GM12865 (cell line): ENCODE measurements at regions not wholly inside any gene's neighbourhood (a gene's known extent, or its start where the extent isn't known, plus 50 kb on each side); places are given as distances from the start of the nearest gene placed in this dataset.

Source experiments
- DNase-seq: peaks from one replicate; pipeline ENCODE4 v3.0.0; 2010; ENCODE audit warnings: low read depth
- H3K4me3 ChIP-seq: 2 replicates; pipeline ENCODE4 v1.5.1; 2011; ENCODE audit warnings: mild to moderate bottlenecking, low read depth, low read length, control low read depth
- CTCF ChIP-seq: IDR thresholded peaks from 2 replicates; pipeline ENCODE4 v1.5.1; 2011; ENCODE audit warnings: low read length, control low read depth, low read depth, inconsistent platforms; ENCODE audit not compliant: insufficient read depth; ENCODE audit errors: missing control alignments

DNA sequence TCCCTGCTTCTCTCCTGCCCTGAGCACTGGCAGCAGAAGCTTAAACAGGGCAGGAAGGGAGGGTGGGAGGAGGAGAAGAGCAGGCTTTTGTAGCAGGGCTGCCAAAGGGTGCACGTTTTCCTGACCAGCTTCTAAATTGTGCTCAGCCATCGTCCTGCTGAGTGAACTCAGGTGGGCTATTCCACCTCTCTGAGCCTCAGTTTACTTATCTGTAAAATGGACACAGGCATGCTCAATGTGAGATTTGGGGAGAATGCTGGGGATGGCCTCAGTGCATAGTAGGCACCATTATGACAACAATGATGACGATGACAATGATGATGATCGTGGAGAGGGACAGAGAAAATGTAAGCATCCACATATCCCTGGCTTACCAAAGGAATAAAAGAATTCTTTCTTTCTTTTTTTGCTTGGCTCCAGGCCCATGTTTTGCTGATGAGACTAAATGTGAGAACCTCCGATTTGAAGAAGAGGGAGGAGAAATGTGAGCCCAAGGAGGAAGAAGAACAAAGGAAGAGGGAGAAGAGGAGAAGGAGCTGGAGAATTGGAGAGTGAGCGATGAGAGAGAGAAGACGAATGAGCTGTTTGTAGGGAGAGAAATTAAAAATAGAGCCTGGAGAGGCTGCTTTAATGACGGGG lies 105.5 kb upstream of the MYL2 start:
- no peak overlapping the region for H3K4me3 ChIP-seq
- TF ChIP-seq CTCF: no peak
- no peak for DNase-seq

GRCh38 chr12:111025301-111025700 lies 104.9 kb upstream of the MYL2 start:
- TF ChIP-seq CTCF: no peak
- no peak for DNase-seq
- H3K4me3 ChIP-seq: no peak overlapping the region

- TF ChIP-seq CTCF: peak; percentile 76
- DNase-seq: peak; percentile 50
- no peak overlapping the region for H3K4me3 ChIP-seq
Measured at GRCh38 chr12:111024205-111024801, 103.9 kb upstream of the MYL2 start.

- TF ChIP-seq CTCF: no peak
- H3K4me3 ChIP-seq: no peak overlapping the region
- DNase-seq: no peak
Measured at GRCh38 chr12:111022386-111022785, 102.0 kb upstream of the MYL2 start.

DNA sequence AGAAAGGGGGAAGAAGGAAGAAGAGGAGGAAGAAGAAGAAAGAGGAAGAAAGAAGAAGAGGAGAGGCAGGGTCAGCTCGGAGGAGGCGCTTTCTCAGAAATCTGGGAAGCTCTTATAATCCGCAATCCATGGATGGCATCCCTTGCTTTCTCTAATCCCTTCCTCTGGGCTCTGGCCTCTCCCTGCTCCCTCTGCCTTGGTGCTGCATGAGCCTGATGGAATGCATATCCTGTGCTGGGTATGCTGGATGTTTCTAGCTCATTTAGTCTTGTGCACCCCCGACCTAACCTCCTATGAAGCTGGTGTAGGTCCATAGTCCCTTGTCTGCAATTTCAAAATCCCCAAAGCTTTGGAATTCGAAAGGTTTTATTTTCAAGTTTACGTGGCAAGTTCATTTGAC lies 94.2 kb upstream of the MYL2 start:
- H3K4me3 ChIP-seq: no peak overlapping the region
- no peak for DNase-seq
- TF ChIP-seq CTCF: no peak

GRCh38 chr12:111012918-111013317 lies 92.5 kb upstream of the MYL2 start:
- DNase-seq: no peak
- no peak overlapping the region for H3K4me3 ChIP-seq
- no peak for TF ChIP-seq CTCF

GRCh38 chr12:111011999-111012600 lies 91.7 kb upstream of the MYL2 start:
- H3K4me3 ChIP-seq: no peak overlapping the region
- no peak for TF ChIP-seq CTCF
- DNase-seq: no peak
